Ovary (tissue), 3 donors: ENCODE measurements at regions not wholly inside any gene's neighbourhood (a gene's known extent, or its start where the extent isn't known, plus 50 kb on each side); places are given as distances from the start of the nearest gene placed in this dataset.

ENCODE experiments used
- CTCF ChIP-seq, 3 donors: fragments of 450-650 bp in 2 of 3; fragments of 200-600 bp in 1 of 3; IDR thresholded peaks; one replicate each; pipeline versions ENCODE4 v1.5.1 to v1.8.0; 2016 to 2022; ENCODE audit warnings: antibody characterized with exemption in 3 of 3, mild to moderate bottlenecking in 1 of 3
- POLR2A ChIP-seq: fragments of 450-650 bp; IDR thresholded peaks from one replicate; pipeline ENCODE4 v1.6.1; 2017; ENCODE audit warnings: antibody characterized with exemption, mild to moderate bottlenecking, moderate library complexity
- donor health status: DM: no; HTN: no; CAD: no.

DNA sequence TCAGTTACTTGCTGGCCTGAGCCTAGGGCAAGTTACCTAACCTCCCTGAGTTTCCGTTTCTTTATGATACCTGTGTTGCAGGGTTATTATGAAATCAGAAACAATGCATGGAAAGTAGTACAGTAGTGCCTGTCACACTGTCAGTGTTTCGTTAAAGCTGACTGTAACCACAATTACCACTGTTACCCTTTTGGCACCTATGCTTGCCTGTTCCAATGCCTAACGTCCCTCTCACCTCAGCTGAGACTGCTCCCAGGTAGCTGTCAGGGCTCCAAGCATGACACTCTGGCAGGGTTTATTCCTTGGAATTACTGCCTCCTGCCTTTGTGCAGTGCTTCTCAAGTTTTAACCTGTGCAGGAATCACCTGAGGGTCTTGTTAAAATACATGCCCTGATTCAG, 135.2 kb upstream of the RBMS1 start:
- TF ChIP-seq CTCF (IDR thresholded peaks at IDR 0.05) = no peak
- TF ChIP-seq POLR2A = no peak
